GM23338 (cell line): ENCODE measurements at regions not wholly inside any gene's neighbourhood (a gene's known extent, or its start where the extent isn't known, plus 50 kb on each side); places are given as distances from the start of the nearest gene placed in this dataset.

Source experiments
- ATAC-seq: fragments of 200-7000 bp; cut with Tn5 transposase; 3 replicates; pipeline ENCODE4 v1.9.1; 2020
- DNase-seq: peaks from one replicate; pipeline ENCODE4 v3.0.0-alpha.2; 2015; ENCODE audit warnings: low spot score
- H2AFZ ChIP-seq: fragments of 200-600 bp; sonication (generic); 2 replicates; pipeline ENCODE4 v1.8.0; 2016; ENCODE audit warnings: antibody characterized with exemption, mild to moderate bottlenecking, moderate library complexity
- H3F3A ChIP-seq: fragments of 200-600 bp; sonication (generic); replicated peaks from 2 replicates; pipeline ENCODE4 v1.8.0; 2017; ENCODE audit warnings: antibody characterized with exemption, mixed run types, low read depth
- H3K27ac ChIP-seq: fragments of 200-600 bp; sonication (generic); 2 replicates; pipeline ENCODE4 v1.6.1; 2016; ENCODE audit warnings: low read depth
- H3K27me3 ChIP-seq: fragments of 200-600 bp; sonication (generic); 2 replicates; pipeline ENCODE4 v1.8.0; 2016; ENCODE audit warnings: mild to moderate bottlenecking, mixed run types, moderate library complexity; ENCODE audit not compliant: insufficient read depth
- H3K36me3 ChIP-seq: fragments of 200-600 bp; sonication (generic); 2 replicates; pipeline ENCODE4 v1.8.0; 2016; ENCODE audit warnings: mild to moderate bottlenecking; ENCODE audit not compliant: insufficient read depth
- H3K4me1 ChIP-seq: fragments of 200-600 bp; sonication (generic); 2 replicates; pipeline ENCODE4 v1.8.0; 2016; ENCODE audit warnings: mild to moderate bottlenecking, moderate library complexity; ENCODE audit not compliant: insufficient read depth
- H3K4me2 ChIP-seq: fragments of 200-600 bp; sonication (generic); 2 replicates; pipeline ENCODE4 v1.7.1; 2017; ENCODE audit warnings: mixed run types
- H3K4me3 ChIP-seq: fragments of 200-600 bp; sonication (generic); 2 replicates; pipeline ENCODE4 v1.6.1; 2016; ENCODE audit warnings: mixed run types
- H3K79me2 ChIP-seq: fragments of 200-600 bp; sonication (generic); replicated peaks from 2 replicates; pipeline ENCODE4 v1.8.0; 2017; ENCODE audit warnings: mild to moderate bottlenecking; ENCODE audit not compliant: insufficient read depth
- H3K9me2 ChIP-seq: fragments of 200-600 bp; sonication (generic); 2 replicates; pipeline ENCODE4 v1.8.0; 2017; ENCODE audit not compliant: insufficient read depth
- H4K20me1 ChIP-seq: fragments of 200-600 bp; sonication (generic); replicated peaks from 2 replicates; pipeline ENCODE4 v1.8.0; 2017; ENCODE audit warnings: mild to moderate bottlenecking; ENCODE audit not compliant: insufficient read depth
- H3K27ac Mint-ChIP-seq: 2 replicates; pipeline ENCODE4 v1.8.0; 2020; ENCODE audit warnings: inconsistent platforms, mild to moderate bottlenecking, moderate library complexity, mixed read lengths
- H3K27me3 Mint-ChIP-seq: 3 replicates; pipeline ENCODE4 v1.8.0; 2022; ENCODE audit warnings: low read depth, mild to moderate bottlenecking, moderate library complexity, mixed read lengths, inconsistent platforms; ENCODE audit not compliant: insufficient read depth, poor library complexity
- H3K36me3 Mint-ChIP-seq: 3 replicates; pipeline ENCODE4 v1.8.0; 2021; ENCODE audit warnings: low read depth, mild to moderate bottlenecking, inconsistent platforms, moderate library complexity, mixed read lengths
- H3K4me1 Mint-ChIP-seq: 3 replicates; pipeline ENCODE4 v1.8.0; 2020; ENCODE audit warnings: mild to moderate bottlenecking, inconsistent platforms, mixed read lengths
- H3K4me3 Mint-ChIP-seq: 3 replicates; pipeline ENCODE4 v1.8.0; 2021; ENCODE audit warnings: moderate library complexity, mild to moderate bottlenecking, inconsistent platforms, mixed read lengths
- H3K9me3 Mint-ChIP-seq: 3 replicates; pipeline ENCODE4 v1.8.0; 2020; ENCODE audit warnings: moderate library complexity, mild to moderate bottlenecking, inconsistent platforms, mixed read lengths
- ETS1 ChIP-seq: IDR thresholded peaks from 2 replicates; pipeline ENCODE4 v1.6.1; 2016; ENCODE audit warnings: antibody characterized with exemption
- EZH2 ChIP-seq: fragments of 200-600 bp; sonication (generic); IDR thresholded peaks from one replicate; pipeline ENCODE4 v1.8.0; 2017; ENCODE audit warnings: antibody characterized with exemption, mild to moderate bottlenecking, low read depth; ENCODE audit not compliant: unreplicated experiment
- EZH2phosphoT487 ChIP-seq: fragments of 200-600 bp; sonication (generic); IDR thresholded peaks from one replicate; pipeline ENCODE4 v1.8.1; 2018; ENCODE audit warnings: antibody characterized with exemption; ENCODE audit not compliant: unreplicated experiment
- JUNB ChIP-seq: IDR thresholded peaks from one replicate; pipeline ENCODE4 v1.6.1; 2016; ENCODE audit warnings: antibody characterized with exemption; ENCODE audit not compliant: unreplicated experiment
- NANOG ChIP-seq: IDR thresholded peaks from 2 replicates; pipeline ENCODE4 v1.6.1; 2016; ENCODE audit warnings: antibody characterized with exemption, borderline replicate concordance
- POLR2AphosphoS5 ChIP-seq: IDR thresholded peaks from 2 replicates; pipeline ENCODE4 v1.6.1; 2016; ENCODE audit warnings: antibody characterized with exemption, low read depth
- STAT1 ChIP-seq: IDR thresholded peaks from one replicate; pipeline ENCODE4 v1.6.1; 2016; ENCODE audit warnings: antibody characterized with exemption; ENCODE audit not compliant: unreplicated experiment
- ZNF114 ChIP-seq: fragments of 250-450 bp; sonication (Bioruptor Pico); IDR thresholded peaks from 2 replicates; pipeline ENCODE4 v1.5.0; 2020; ENCODE audit warnings: mild to moderate bottlenecking, moderate library complexity
- ZNF331 ChIP-seq: fragments of 250-450 bp; sonication (Bioruptor Pico); IDR thresholded peaks from 2 replicates; pipeline ENCODE4 v1.5.0; 2020; ENCODE audit warnings: low read depth, mild to moderate bottlenecking, moderate library complexity
- TF ChIP-seq, protein P1 (sequence below), 2 experiments: fragments of 200-600 bp in 1 of 2; sonication (generic) in 1 of 2; conservative IDR thresholded peaks; 2 replicates each; pipeline versions ENCODE4 v1.5.1 to v1.6.1; 2016 to 2017; ENCODE audit warnings: antibody characterized with exemption in 2 of 2, low read depth in 2 of 2, mild to moderate bottlenecking in 2 of 2, moderate library complexity in 1 of 2
- TF ChIP-seq, protein P2 (sequence below): IDR thresholded peaks from one replicate; pipeline ENCODE4 v1.6.1; 2018; ENCODE audit warnings: antibody characterized with exemption; ENCODE audit not compliant: unreplicated experiment

DNA sequence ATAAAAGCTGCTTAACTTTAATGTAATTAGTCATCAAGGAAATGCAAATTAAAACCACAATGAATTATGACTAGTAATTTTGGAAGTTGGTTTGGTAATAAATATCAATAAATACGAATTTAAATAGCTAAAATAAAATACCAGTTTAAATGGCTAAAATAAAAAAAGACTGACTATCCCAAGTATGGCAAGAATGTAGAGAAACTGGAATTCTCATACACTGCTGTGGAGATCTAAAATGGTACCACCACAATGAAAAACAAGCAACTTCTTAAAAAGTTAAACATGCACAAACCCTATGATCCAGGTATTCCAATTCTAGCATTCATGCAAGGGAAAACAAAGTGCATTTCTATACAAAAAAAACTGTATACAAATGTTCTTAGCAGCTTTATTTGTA is 382.6 kb upstream of the NR5A2 start:
- Mint-ChIP-seq H3K4me3 (no peak overlapping the region), H3K9me3 (peaks cover 21% of the 10 kb centered on the region), H3K27ac (no peak overlapping the region), H3K27me3 (no peaks in the 10 kb centered on the region), H3K4me1 (no peaks in the 10 kb centered on the region), H3K36me3 (peaks cover 4% of the 10 kb centered on the region)
- TF ChIP-seq EZH2phosphoT487 (no peak), ZNF114 (no peak), NANOG (no peak), ZNF331 (CRISPR knock-in tag) (no peak), STAT1 (no peak), ETS1 (no peak), EZH2 (no peak)
- TF ChIP-seq, protein P1, sequence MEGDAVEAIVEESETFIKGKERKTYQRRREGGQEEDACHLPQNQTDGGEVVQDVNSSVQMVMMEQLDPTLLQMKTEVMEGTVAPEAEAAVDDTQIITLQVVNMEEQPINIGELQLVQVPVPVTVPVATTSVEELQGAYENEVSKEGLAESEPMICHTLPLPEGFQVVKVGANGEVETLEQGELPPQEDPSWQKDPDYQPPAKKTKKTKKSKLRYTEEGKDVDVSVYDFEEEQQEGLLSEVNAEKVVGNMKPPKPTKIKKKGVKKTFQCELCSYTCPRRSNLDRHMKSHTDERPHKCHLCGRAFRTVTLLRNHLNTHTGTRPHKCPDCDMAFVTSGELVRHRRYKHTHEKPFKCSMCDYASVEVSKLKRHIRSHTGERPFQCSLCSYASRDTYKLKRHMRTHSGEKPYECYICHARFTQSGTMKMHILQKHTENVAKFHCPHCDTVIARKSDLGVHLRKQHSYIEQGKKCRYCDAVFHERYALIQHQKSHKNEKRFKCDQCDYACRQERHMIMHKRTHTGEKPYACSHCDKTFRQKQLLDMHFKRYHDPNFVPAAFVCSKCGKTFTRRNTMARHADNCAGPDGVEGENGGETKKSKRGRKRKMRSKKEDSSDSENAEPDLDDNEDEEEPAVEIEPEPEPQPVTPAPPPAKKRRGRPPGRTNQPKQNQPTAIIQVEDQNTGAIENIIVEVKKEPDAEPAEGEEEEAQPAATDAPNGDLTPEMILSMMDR (conservative IDR thresholded peaks at IDR 0.05; ENCODE audit: low read depth in 2 of 2) = no peak
- Histone ChIP-seq H3K4me1 (no peaks in the 10 kb centered on the region), H3F3A (no peaks in the 10 kb centered on the region), H3K9me2 (no peaks in the 10 kb centered on the region), H4K20me1 (no peaks in the 10 kb centered on the region), H3K36me3 (no peaks in the 10 kb centered on the region), H3K4me3 (no peak overlapping the region), H2AFZ (no peak overlapping the region), H3K27me3 (no peaks in the 10 kb centered on the region), H3K4me2 (no peak overlapping the region), H3K79me2 (no peaks in the 10 kb centered on the region), H3K27ac (no peak overlapping the region)
- ATAC-seq (no peak), DNase-seq (no peak)

- no peak for DNase-seq
- no peaks in the 10 kb centered on the region for H3K4me1 Mint-ChIP-seq
- Histone ChIP-seq H3K27ac (no peak overlapping the region), H3K79me2 (no peaks in the 10 kb centered on the region), H3K27me3 (no peaks in the 10 kb centered on the region), H3K4me1 (no peaks in the 10 kb centered on the region), H3K36me3 (no peaks in the 10 kb centered on the region), H3K9me2 (no peaks in the 10 kb centered on the region), H3F3A (no peaks in the 10 kb centered on the region), H3K4me2 (no peak overlapping the region), H3K4me3 (no peak overlapping the region), H4K20me1 (no peaks in the 10 kb centered on the region), H2AFZ (no peak overlapping the region)
- ATAC-seq = no peak
- no peak overlapping the region for H3K4me3 Mint-ChIP-seq
- no peaks in the 10 kb centered on the region for H3K27me3 Mint-ChIP-seq
- H3K9me3 Mint-ChIP-seq = peaks cover 21% of the 10 kb centered on the region
- peaks cover 4% of the 10 kb centered on the region for H3K36me3 Mint-ChIP-seq
- no peak overlapping the region for H3K27ac Mint-ChIP-seq
- TF ChIP-seq STAT1 (no peak), ZNF114 (no peak), POLR2AphosphoS5 (no peak), EZH2 (no peak), JUNB (no peak)
- TF ChIP-seq, protein P2, sequence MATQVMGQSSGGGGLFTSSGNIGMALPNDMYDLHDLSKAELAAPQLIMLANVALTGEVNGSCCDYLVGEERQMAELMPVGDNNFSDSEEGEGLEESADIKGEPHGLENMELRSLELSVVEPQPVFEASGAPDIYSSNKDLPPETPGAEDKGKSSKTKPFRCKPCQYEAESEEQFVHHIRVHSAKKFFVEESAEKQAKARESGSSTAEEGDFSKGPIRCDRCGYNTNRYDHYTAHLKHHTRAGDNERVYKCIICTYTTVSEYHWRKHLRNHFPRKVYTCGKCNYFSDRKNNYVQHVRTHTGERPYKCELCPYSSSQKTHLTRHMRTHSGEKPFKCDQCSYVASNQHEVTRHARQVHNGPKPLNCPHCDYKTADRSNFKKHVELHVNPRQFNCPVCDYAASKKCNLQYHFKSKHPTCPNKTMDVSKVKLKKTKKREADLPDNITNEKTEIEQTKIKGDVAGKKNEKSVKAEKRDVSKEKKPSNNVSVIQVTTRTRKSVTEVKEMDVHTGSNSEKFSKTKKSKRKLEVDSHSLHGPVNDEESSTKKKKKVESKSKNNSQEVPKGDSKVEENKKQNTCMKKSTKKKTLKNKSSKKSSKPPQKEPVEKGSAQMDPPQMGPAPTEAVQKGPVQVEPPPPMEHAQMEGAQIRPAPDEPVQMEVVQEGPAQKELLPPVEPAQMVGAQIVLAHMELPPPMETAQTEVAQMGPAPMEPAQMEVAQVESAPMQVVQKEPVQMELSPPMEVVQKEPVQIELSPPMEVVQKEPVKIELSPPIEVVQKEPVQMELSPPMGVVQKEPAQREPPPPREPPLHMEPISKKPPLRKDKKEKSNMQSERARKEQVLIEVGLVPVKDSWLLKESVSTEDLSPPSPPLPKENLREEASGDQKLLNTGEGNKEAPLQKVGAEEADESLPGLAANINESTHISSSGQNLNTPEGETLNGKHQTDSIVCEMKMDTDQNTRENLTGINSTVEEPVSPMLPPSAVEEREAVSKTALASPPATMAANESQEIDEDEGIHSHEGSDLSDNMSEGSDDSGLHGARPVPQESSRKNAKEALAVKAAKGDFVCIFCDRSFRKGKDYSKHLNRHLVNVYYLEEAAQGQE = no peak
These were observed 380.7 kb upstream of the NR5A2 start for GRCh38 chr1:199646761-199647160.
